Posterior cingulate gyrus (tissue), 11 donors: ENCODE measurements at regions not wholly inside any gene's neighbourhood (a gene's known extent, or its start where the extent isn't known, plus 50 kb on each side); places are given as distances from the start of the nearest gene placed in this dataset.
"Not testable (repeated sequence)": the region's sequence is repeated elsewhere in the genome, so short reads cannot be mapped to it uniquely, and the experiment has no call there.

Experiments used
- DNase-seq, 10 donors: peaks; one replicate each; pipeline versions ENCODE4 v3.0.0 to v3.0.0-alpha.2; 2020 to 2021; ENCODE audit warnings: mixed read lengths in 3 of 10
- intact Hi-C: fragments of 100-400 bp; cut with DNase I; formaldehyde crosslinking; loops from one replicate; pipeline ENCODE4 v1.15.1; 2023

DNA sequence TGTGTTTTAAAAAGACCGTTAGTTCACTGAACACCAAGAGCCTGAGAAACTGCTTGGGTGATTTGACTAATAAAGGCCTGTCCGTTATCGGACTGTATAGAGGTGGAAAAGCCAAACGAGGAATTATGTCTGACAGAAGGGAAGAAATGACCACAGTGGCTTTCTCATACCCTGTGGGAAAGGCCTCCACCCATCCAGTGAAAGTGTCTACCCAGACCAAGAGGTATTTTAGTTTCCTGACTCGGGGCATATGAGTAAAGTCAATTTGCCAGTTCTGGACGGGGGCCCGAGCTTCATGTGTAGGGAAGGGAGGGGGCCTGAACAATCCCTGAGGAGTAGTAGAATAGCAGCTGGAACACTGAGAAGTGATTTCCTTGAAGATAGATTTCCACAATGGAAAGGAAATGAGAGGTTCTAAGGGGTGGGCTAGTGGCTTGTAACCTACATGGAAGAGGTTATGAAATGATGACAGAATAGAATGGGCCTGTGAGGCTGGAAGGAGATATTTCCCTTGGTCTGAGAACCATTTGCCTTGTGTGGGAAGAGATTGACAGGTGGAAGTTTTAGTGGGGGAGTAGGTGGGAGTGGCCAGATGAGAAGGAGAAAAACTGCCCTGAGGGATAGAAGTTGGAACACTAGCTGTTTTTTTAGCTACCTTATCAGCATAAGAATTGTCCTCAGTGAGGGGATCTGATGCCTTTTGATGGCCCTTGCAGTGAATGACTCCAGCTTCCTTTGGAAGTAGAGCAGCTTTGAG, 106.4 kb upstream of the PPM1J start:
- DNase-seq, intact Hi-C loops: not testable (repeated sequence)

DNA sequence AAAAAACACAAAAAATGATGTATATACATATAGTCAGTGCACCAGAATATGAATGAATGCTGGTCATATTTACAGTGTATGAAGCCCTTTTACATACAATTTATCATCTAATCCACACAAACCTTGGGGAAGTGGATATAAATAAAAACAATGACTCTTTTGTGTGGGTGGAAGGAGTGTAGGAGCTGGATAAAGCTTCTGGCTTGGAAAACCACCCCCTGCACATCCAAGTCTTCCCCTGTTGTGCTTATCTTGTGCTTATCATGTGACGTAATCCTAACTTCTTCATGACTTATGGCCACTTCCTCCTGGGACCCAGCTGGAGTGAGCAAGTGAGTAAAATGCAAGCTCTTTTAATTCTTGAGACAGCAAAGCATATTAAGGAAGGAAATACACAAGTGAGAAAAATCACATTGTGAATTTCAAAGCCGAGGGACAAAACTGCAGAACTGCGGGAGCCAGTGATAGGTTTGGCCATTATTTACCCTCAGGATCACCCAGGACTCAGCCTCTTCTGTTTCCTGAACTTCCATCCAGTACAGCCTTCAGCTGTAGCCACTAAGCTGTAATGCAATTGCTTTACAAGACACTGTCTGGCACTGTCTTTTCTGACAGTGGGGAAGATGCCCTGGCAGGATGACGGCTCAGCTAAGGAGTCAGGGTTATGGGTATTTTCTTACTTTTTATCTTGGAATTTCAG, 104.0 kb upstream of the PPM1J start:
- DNase-seq = peak in 1 of 10 donors; percentile 41
- intact Hi-C loops = no loop called here

DNA sequence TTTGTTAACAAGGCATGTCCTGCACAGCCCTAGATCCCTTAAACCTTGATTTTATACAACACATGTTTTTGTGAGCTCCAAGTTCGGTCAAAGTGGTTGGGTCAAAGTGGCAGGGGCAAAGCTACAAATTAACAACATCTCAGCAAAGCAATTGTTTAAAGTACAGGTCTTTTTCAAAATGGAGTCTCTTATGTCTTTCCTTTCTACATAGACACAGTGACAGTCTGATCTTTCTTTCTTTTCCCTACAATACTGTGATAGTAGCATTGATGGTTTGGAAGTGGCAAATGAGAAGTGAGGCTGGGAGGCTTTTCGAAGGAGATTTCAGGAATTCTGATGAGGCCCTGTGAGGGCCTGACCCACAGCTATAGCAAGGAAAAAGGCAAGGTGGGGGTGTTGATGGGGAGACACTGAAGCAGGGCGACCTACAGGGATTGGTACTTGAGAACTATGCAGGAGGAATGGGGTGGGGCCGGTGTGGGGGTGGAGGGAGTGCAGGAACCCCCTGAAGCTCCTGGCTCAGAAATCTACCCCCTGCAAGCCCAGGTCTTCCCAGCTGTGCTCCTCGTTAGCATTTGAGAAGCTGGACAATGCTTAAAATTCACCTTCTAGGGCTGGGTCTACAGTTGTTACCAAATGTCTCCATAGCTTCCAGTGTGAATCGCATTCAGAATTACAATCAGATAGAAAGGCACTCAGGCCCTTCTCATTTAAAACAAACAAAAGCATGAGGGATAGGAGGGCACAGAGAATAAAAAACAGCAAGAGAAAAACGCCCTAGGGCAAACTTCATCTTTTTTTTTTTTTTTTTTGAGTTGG, 102.6 kb upstream of the PPM1J start:
- intact Hi-C loops = no loop called here
- no peak for DNase-seq

DNA sequence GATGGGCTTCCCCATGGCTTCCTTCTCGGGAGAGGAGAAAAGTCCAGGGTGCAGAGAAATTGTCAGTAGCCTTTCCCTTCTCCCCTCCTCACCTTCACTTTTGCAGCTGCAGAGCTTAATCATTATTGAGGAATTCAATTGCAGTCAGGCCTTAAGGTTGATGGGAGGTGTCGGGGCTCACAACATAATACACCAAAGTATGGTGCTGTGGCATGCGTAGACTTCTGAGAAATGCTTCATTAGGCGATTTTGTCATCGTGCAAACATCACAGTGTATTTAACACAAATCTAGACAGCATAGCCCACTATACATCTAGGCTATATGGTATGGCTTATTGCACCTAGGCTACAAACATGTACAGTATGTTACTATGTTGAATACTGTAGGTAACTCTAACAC, 100.2 kb upstream of the PPM1J start:
- intact Hi-C loops = no loop called here

DNA sequence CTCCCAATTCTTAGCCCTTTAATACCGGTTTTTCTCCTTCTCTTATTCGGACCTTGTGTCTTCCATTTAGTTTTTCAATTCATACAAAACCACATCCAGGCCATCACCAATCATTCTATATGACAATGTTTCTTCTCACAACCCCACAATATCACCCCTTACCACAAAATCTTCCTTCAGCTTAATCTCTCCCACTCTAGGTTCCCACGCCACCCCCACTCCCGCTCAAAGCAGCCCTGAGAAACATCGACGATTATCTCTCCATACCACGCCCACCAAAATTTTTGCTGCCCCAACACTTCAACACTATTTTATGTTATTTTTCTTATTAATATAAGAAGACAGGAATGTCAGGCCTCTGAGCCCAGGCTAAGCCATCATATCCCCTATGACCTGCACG, 99.5 kb upstream of the PPM1J start:
- intact Hi-C loops = not testable (repeated sequence)

More for the DNA sequence above, 100.2 kb upstream of the PPM1J start:
- DNase-seq = no peak

DNA sequence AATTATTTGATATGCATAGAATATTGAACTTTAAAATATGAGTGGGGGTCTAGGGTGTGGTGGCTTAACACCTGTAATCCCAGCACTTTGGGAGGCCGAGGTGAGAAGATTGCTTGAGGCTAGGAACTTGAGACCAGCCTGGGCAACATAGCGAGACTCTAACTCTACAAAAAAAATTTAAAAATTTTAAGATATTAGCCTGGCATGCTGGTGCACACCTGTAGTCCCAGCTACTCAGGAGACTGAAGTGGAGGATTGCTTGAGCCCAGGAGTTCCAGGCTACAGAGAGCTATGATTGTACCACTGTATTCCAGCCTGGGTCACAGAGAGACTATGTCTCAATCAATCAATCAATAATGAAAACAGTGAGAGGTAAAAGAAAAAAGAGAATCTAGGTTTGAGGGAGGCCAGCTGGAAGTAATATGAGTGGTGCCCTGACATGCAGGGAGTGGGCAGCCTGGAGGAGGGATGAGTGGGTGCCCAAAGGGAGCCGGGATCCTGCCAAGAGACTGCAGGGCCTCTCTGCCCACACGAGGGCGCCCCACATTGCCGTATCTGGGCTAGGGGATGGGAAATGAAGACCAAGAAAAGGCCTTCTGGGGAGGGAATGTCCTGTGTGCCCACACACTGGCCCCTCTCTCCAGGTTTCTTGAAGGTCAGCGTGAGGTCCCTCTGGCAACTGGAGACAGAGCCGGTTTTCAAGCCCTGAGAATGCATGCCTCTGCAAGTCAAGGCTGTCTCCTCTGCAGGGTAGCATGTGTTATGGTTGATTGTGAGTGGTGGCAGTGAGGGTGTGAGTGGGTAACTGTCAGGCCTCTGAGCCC, 93.9 kb upstream of the PPM1J start:
- peak; percentile 50 to 96 (median 84) for DNase-seq
- intact Hi-C loops = loop anchor here (5.0 to 10.0 kb wide), 3 partner anchors 73 to 236 kb away; partner anchors contain the start of gene SLC16A1

More for the DNA sequence above, 99.5 kb upstream of the PPM1J start:
- not testable (repeated sequence) for DNase-seq

DNA sequence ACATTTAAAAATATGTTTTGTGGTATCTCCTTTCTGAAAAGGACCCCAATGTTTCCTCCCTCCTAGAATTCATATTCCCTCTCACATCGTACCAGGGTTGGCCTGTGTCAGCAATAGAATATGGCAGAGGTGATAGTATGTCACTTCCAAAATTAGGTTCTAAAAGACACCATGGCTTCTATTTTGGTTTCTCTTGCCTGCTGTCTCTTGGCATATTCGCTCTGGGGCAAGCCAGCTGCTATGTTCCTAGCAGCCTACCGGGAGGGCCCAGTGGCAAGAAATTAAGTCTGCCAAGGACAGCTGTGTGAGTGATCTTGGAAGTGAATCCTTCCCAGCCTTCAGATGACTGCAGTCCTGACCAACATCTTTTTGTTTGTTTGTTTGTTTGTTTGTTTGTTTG, 92.9 kb upstream of the PPM1J start:
- intact Hi-C loops = loop anchor here (5.0 to 10.0 kb wide), 3 partner anchors 74 to 237 kb away; partner anchors contain the start of gene SLC16A1
- DNase-seq = peak in 1 of 10 donors; percentile 18

DNA sequence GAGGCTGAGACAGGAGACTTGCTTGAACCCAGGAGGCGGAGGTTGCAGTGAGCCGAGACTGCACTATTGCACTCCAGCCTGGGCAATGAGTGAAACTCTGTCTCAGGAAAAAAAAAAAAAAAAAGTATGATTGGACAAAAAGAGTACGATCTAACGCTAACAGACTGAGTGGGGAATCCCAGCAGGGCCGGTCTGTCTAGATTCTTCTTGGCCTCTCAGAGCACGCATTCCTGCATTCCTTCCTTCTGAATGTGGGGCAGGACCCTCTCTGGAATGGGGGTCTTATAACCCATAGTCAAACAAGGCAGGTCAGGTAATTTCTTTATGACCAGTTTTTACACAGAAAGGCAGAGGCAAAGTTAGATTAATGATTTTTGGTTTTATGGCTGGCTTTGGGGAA, 92.0 kb upstream of the PPM1J start:
- intact Hi-C loops = loop anchor here (5.0 to 10.0 kb wide), 3 partner anchors 75 to 238 kb away; partner anchors contain the start of gene SLC16A1

DNA sequence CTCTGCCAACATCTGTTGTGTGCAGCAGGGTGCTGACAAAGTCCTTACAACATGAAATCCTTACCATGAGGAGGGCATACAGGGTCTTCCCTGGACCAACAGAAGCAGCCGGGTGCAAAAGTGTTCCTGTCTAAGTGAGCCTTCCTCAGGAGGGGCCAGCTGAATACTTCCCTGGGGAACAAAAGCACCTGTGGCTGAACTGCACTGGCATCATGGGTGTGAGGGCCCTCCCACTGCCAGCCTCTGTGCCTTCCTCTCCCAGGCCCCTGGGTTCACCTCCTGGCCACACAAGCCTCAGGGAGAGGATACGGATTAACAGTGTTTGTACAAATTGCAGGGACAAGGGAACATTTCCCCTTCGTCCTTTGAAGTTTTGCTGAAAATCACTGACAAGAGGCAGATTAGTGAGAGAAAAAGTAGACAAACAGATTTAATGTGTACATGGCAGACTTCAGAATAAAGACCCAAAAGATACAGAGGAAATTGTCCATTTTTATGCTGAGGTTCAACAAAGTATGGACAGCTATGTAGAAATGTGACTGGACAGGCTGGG, 91.0 kb upstream of the PPM1J start:
- DNase-seq = no peak
- intact Hi-C loops = loop anchor here (5.0 to 10.0 kb wide), 3 partner anchors 76 to 239 kb away; partner anchors contain the start of gene SLC16A1

More for the DNA sequence above, 92.0 kb upstream of the PPM1J start:
- no peak for DNase-seq

DNA sequence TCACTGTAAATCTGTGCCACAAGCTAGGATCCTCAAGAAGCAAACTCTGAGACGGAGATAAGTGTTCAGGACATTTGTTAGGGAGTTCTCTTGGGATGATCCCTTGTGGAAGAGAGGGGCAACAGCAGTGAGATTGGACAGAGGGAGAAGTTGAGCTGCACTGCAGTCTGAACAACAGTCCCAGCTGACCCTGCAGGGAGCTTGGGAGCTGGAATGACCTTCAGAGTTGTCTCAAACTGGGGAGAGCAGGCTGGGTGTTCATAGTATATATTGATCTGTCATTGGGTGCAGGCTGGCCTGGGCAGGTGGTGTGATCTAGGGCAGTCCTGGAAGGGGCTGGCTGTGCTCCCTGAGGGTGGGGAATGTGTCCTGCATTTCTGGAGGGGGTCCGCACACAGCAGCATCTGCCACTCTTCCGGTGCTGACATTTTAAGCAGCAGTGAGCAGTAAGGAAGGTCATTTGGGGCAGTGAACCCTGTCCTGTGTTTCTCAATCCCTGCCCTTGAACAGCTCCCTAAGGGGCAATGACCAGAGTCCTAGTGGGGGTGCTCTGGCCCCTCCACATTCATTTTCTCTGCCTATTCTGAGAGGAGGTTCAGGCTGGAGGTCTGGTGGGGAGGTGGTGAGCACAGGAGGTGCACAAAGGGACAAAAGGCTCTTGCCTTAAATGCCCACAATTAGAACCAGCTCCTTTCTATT, 90.2 kb upstream of the PPM1J start:
- DNase-seq = no peak
- intact Hi-C loops = loop anchor here (5.0 to 10.0 kb wide), 3 partner anchors 77 to 239 kb away; partner anchors contain the start of gene SLC16A1

DNA sequence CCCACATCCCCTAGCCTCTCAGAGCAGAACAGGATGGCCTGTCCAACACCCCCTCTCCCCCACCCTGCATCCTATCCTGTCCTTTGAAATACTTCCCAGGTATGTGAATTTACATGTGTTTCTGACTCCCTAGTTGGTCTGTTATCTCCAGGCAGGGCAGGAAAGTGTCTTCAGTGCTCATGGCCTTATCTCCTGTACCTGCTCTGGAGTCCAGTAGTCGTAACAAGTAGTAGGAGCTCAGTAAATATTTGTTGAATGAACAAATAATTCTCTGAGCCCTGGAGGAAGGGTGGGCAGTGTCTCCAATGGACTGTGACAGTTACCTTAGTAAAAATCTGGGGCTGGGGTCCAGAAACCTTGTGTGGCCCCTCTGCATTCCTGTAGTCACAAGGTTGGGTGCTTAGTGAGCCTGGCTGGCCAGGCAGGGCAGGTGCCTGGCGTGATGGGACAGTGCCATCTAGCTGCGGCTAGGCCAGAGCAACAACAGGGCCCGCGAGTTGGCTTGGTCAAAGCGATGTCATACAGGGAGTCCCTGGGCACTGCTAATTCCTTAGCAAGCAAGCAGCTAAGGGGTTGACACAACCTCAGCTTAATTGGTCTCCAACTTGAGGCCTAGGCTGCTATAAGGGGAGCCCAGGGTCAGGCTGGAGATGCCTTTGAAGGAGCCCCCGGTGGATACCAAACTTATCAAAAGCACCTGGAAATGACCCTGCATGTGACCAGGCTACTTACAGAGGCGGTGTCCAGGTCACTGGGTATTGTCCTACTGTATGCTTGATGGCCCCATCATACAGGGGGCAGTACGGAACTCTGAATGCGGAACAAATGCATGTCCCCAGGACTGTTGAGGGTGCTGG, 89.0 kb upstream of the PPM1J start:
- DNase-seq = peak; percentile 57 to 97 (median 76)
- intact Hi-C loops = loop anchor here (1.0 to 10.0 kb wide), 4 partner anchors 88 to 241 kb away; partner anchors contain the start of gene SLC16A1

DNA sequence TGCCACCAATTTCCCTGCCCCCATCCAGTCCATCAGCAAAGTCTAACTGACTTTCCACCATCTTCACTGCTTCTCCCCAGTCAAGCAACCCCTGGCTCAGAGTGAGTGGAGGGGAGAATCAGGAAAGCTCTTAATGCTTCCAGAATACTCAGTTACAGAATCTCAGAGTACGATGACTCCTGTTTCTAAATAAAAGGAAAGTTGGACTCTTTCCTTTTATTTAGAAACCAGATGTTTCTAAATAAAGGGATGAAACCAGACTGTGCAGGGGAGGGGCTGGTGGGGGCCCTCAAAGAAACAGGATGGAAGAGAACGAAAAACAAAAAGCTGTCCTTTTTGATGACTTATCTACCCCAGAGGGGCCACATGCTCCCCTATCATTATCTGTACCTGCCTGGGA, 85.2 kb upstream of the PPM1J start:
- no peak for DNase-seq
- intact Hi-C loops = loop anchor here (5.0 to 10.0 kb wide), 3 partner anchors 155 to 245 kb away; partner anchors contain the start of gene SLC16A1

DNA sequence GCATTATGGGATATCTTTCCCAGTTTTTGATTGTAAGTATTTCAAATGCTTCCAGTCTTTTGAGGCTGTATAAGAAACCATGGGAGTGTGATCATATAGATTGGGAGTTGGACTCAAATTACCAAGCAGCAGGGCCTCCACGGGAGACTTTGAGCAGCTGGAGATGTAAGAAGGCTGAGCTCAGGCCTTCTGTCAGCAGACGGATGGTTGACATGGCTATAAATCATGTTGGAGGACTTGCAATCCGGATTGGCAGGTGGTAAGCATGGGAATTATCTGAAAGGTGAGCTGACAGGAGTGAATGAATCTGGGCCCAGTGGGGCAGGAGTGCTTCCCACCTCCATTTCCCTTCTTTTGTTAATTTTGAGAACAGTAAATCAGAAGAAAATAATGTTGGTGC, 83.2 kb upstream of the PPM1J start:
- no peak for DNase-seq
- intact Hi-C loops = no loop called here

DNA sequence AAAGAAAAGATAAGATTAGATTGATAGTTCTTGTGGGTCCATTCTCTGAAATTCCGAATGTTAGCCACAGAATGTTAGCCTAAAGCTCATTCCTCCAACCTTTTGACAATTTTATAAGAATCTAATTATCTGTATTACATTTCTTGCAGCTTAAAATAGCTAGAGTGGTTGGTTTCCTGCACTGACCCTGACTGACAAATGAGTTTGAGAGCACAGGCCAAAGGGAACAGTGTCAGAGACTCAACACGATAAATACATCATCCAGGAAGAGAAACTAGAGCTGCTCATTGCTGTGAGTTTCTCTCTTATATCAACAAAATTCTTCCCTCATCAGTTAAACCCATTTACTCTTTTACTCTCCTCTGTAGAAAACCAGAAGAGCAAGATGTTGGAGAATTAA, 82.1 kb upstream of the PPM1J start:
- intact Hi-C loops = no loop called here

DNA sequence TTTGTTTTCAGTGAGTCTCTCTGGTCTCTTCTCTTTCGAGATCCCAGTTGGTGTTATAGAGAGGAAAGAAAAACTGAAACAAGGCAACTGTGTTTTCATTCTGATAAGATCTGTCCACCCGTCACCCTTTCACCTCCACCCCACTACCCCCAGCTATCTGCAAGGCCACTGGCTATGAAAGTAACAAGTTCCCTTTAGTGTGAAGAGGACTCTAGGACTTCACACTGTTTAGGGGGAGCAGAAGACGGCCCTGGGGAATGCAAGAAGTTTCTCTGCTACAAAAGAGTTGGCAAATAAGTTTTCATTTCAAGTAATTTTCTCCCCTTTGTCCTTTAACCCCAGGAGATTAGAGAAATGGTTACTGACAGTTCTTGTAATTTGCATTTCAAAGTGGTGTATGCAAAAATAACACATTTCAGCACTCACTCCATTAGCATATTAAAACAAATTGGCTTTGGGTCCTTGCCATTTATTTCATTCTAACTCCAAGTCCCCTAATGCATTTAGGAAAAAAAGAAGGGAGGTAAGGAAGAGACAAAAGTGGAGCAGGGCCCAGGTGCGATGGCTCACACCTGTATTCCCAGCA, 79.6 kb upstream of the PPM1J start:
- intact Hi-C loops = no loop called here
- no peak for DNase-seq

More for the DNA sequence above, 82.1 kb upstream of the PPM1J start:
- DNase-seq = no peak

DNA sequence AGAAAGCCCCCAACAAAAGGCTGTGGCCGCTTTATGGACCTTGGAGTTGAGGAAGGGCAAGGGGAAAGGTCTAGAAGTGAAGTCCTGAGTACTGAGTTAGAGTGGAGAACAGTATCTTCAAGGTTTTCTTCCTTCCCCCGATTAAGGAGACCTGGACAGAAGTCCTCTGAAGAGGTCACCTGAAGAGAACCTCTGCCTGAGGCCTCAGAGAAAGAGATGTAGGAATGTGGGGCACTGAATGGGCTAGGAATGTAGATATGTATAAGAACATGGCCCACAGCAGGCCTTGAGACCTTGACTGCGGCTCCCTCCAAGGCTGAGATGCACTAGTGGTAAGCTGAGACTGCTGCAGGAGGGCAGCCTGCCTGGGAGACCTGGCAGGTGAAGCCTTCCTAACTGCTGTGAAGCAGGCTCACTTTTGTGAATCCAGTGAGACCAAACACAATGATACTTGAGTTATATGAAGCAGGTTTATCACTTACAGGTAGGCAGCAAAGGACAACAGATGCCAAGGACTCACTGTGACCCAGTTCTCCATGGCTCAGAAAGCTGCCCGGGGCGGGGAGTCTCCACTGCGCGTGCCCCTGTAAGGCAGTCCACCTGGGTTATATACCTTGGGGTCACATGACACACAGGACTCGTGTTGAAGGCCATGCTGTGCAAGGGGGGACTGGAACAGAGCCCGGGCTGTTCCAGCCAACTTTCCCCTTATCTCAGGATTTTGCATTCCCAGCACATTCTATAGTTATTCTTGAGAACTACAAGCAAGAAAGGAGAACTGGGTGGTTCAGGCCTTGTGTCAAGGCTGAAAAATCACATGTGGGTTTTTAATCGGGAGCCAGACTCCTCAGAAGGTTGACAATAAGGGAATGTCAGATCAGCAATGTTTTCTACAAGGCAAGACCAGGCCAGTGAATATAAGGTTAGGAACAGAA, 78.8 kb upstream of the PPM1J start:
- DNase-seq = peak in 1 of 10 donors; percentile 85
- intact Hi-C loops = no loop called here
